ENCODE measurements at regions not wholly inside any gene's neighbourhood (a gene's known extent, or its start where the extent isn't known, plus 50 kb on each side); places are given as distances from the start of the nearest gene placed in this dataset.

DNA sequence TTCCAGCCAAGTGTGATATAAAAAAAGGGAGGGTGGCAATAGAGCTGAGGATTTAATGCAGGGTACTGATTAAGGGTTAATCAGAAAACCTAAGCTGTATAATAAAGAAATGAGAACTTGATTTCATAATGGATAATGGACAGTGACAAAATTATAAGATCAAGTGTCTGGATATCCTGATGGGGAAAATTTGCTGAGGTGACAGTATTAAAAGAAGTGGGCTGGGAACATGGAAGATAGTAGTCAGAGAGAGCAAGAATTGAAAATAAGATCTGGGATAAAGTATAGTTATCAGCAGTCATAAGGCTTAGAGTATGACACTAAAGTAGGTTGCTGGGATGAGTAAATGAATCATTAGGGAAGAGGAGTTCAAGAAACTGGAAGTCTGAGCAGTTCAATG is 627.3 kb upstream of the RGS18 start:
- H3K4me1 ChIP-seq (ENCODE audit: control insufficient read depth, extremely low read depth, insufficient read depth, low read length) = no peaks in the 10 kb centered on the region
- no peak for TF ChIP-seq EZH2 (IDR thresholded peaks at IDR 0.05; ENCODE audit: low read length)
- no peak for TF ChIP-seq CTCF (optimal IDR thresholded peaks at IDR 0.05 in 1 of 3, IDR thresholded peaks at IDR 0.05 in 1 of 3, conservative IDR thresholded peaks at IDR 0.05 in 1 of 3; ENCODE audit: extremely low read depth in 1 of 3, insufficient read depth in 2 of 3, low read length in 3 of 3)
- H3K27ac ChIP-seq (ENCODE audit: control insufficient read depth, insufficient read depth, low read length) = no peak overlapping the region
- DNase-seq (ENCODE audit: low read depth, low spot score) (no peak), FAIRE-seq (no peak)
- dilution Hi-C loops (cut with MboI; ENCODE audit: extremely low pct_ligation_motif_present, low sequenced_read_pairs) = no loop called here
- H3K79me2 ChIP-seq (ENCODE audit: control insufficient read depth, insufficient read depth, low read length) = no peaks in the 10 kb centered on the region
- no peaks in the 10 kb centered on the region for H3K36me3 ChIP-seq (ENCODE audit: control insufficient read depth in 2 of 2, extremely low read depth in 1 of 2, insufficient read depth in 2 of 2, low read length in 2 of 2)
- H3K4me3 ChIP-seq (ENCODE audit: control insufficient read depth in 2 of 3, extremely low read depth in 1 of 3, insufficient read depth in 2 of 3, low read depth in 1 of 3, low read length in 3 of 3) = no peak overlapping the region
- H3K27me3 ChIP-seq (ENCODE audit: control insufficient read depth, extremely low read depth, insufficient read depth, low read length) = no peaks in the 10 kb centered on the region
- H3K9ac ChIP-seq (ENCODE audit: control insufficient read depth, extremely low read depth, insufficient read depth, low read length) = no peak overlapping the region
- no peaks in the 10 kb centered on the region for H4K20me1 ChIP-seq (ENCODE audit: control insufficient read depth, extremely low read depth, insufficient read depth, low read length)
- no peak overlapping the region for H2AFZ ChIP-seq (ENCODE audit: control insufficient read depth, low read length)
- no peaks in the 10 kb centered on the region for H3K9me3 ChIP-seq (ENCODE audit: control insufficient read depth, low read depth, low read length)
- H3K4me2 ChIP-seq (ENCODE audit: control insufficient read depth, extremely low read depth, insufficient read depth, low read depth, low read length) = no peak overlapping the region
- no peaks in the 10 kb centered on the region for H3K9me1 ChIP-seq (ENCODE audit: control insufficient read depth, extremely low read depth, insufficient read depth, low read length)

DNA sequence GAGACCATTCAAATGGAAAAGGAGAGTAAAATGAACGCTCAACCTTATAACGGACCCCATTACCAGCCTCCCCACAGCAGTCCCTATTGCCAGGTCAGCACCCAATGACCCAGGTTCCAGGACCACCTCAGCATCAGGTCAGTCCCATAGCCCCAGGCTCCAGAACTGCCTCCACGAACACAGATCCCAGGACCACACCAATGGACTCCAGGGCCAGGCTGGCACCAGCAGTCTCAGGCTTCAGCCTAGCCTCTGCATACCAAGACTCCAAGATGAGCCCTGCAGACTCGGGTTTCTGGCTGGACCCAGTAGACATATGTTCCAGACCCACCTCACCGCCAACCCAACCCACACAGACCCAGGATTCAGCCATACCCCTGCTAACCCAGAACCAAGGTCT is 625.0 kb upstream of the RGS18 start:
- Histone ChIP-seq H3K9me1 (ENCODE audit: control insufficient read depth, extremely low read depth, insufficient read depth, low read length) (no peaks in the 10 kb centered on the region), H3K27me3 (ENCODE audit: control insufficient read depth, extremely low read depth, insufficient read depth, low read length) (no peaks in the 10 kb centered on the region), H3K27ac (ENCODE audit: control insufficient read depth, insufficient read depth, low read length) (no peak overlapping the region), H3K79me2 (ENCODE audit: control insufficient read depth, insufficient read depth, low read length) (no peaks in the 10 kb centered on the region), H3K4me3 (ENCODE audit: control insufficient read depth in 2 of 3, extremely low read depth in 1 of 3, insufficient read depth in 2 of 3, low read depth in 1 of 3, low read length in 3 of 3) (no peak overlapping the region), H3K4me1 (ENCODE audit: control insufficient read depth, extremely low read depth, insufficient read depth, low read length) (no peaks in the 10 kb centered on the region), H2AFZ (ENCODE audit: control insufficient read depth, low read length) (no peak overlapping the region), H4K20me1 (ENCODE audit: control insufficient read depth, extremely low read depth, insufficient read depth, low read length) (no peaks in the 10 kb centered on the region), H3K9ac (ENCODE audit: control insufficient read depth, extremely low read depth, insufficient read depth, low read length) (no peak overlapping the region), H3K9me3 (ENCODE audit: control insufficient read depth, low read depth, low read length) (no peaks in the 10 kb centered on the region), H3K4me2 (ENCODE audit: control insufficient read depth, extremely low read depth, insufficient read depth, low read depth, low read length) (no peak overlapping the region), H3K36me3 (ENCODE audit: control insufficient read depth in 2 of 2, extremely low read depth in 1 of 2, insufficient read depth in 2 of 2, low read length in 2 of 2) (no peaks in the 10 kb centered on the region)
- DNase-seq (ENCODE audit: low read depth, low spot score) (no peak), FAIRE-seq (no peak)
- dilution Hi-C loops (cut with MboI; ENCODE audit: extremely low pct_ligation_motif_present, low sequenced_read_pairs) = no loop called here
- TF ChIP-seq CTCF (optimal IDR thresholded peaks at IDR 0.05 in 1 of 3, IDR thresholded peaks at IDR 0.05 in 1 of 3, conservative IDR thresholded peaks at IDR 0.05 in 1 of 3; ENCODE audit: extremely low read depth in 1 of 3, insufficient read depth in 2 of 3, low read length in 3 of 3) = no peak
- no peak for TF ChIP-seq EZH2 (IDR thresholded peaks at IDR 0.05; ENCODE audit: low read length)

Data from keratinocyte (primary cell).